GM19240 (cell line): ENCODE measurements at regions not wholly inside any gene's neighbourhood (a gene's known extent, or its start where the extent isn't known, plus 50 kb on each side); places are given as distances from the start of the nearest gene placed in this dataset.
"Not testable (repeated sequence)": the region's sequence is repeated elsewhere in the genome, so short reads cannot be mapped to it uniquely, and the experiment has no call there.

Experiments used
- DNase-seq: peaks from one replicate; pipeline ENCODE4 v3.0.0; 2011; ENCODE audit warnings: low spot score; ENCODE audit not compliant: insufficient read length

- DNase-seq, result peak; percentile 48
Observed at GRCh38 chr6:134640975-134641429, 308.9 kb downstream of the ALDH8A1 start.

GRCh38 chr6:134640229-134640628 is 309.7 kb downstream of the ALDH8A1 start:
- DNase-seq, result no peak

- no peak for DNase-seq
Observed at GRCh38 chr6:134637847-134638437, 312.0 kb downstream of the ALDH8A1 start.

GRCh38 chr6:134637282-134637681 is 312.6 kb downstream of the ALDH8A1 start:
- no peak for DNase-seq

- DNase-seq, result no peak
Observed at GRCh38 chr6:134636186-134636799, 313.6 kb downstream of the ALDH8A1 start.

GRCh38 chr6:134634966-134635365 is 314.9 kb downstream of the ALDH8A1 start:
- DNase-seq, result no peak

GRCh38 chr6:134634466-134634865 is 315.4 kb downstream of the ALDH8A1 start:
- no peak for DNase-seq

- not testable (repeated sequence) for DNase-seq
Observed at GRCh38 chr6:134632982-134633940, 315.3 kb upstream of the SGK1 start.

- no peak for DNase-seq
Observed at GRCh38 chr6:134632024-134632423, 314.1 kb upstream of the SGK1 start.

GRCh38 chr6:134631398-134631924 is 313.5 kb upstream of the SGK1 start:
- DNase-seq, result no peak

- DNase-seq, result no peak
Observed at GRCh38 chr6:134630508-134631121, 312.7 kb upstream of the SGK1 start.

- no peak for DNase-seq
Observed at GRCh38 chr6:134628154-134628553, 310.2 kb upstream of the SGK1 start.

GRCh38 chr6:134627707-134628106 is 309.8 kb upstream of the SGK1 start:
- DNase-seq, result no peak

GRCh38 chr6:134626589-134626988 is 308.7 kb upstream of the SGK1 start:
- no peak for DNase-seq

GRCh38 chr6:134626086-134626485 is 308.2 kb upstream of the SGK1 start:
- no peak for DNase-seq

GRCh38 chr6:134624781-134625180 is 306.9 kb upstream of the SGK1 start:
- DNase-seq, result no peak

- no peak for DNase-seq
Observed at GRCh38 chr6:134623401-134623800, 305.5 kb upstream of the SGK1 start.

- no peak for DNase-seq
Observed at GRCh38 chr6:134622382-134623173, 304.7 kb upstream of the SGK1 start.

GRCh38 chr6:134621858-134622257 is 303.9 kb upstream of the SGK1 start:
- no peak for DNase-seq

GRCh38 chr6:134619789-134620188 is 301.9 kb upstream of the SGK1 start:
- no peak for DNase-seq

- DNase-seq, result no peak
Observed at GRCh38 chr6:134619077-134619476, 301.2 kb upstream of the SGK1 start.
